K562 (cell line): ENCODE measurements at regions not wholly inside any gene's neighbourhood (a gene's known extent, or its start where the extent isn't known, plus 50 kb on each side); places are given as distances from the start of the nearest gene placed in this dataset.

ENCODE experiments used
- HDGF ChIP-seq: fragments of 450-650 bp; IDR thresholded peaks from 2 replicates; pipeline ENCODE4 v1.6.1; 2016
- JUNB ChIP-seq: fragments of 450-650 bp; formaldehyde crosslinking; conservative IDR thresholded peaks from 2 replicates; pipeline ENCODE4 v1.4.0; 2020; ENCODE audit warnings: mild to moderate bottlenecking
- POLR2A ChIP-seq: fragments of 450-650 bp; conservative IDR thresholded peaks from 2 replicates; pipeline ENCODE4 v1.6.1; 2016
- RBM15 ChIP-seq: fragments of 200-400 bp; formaldehyde crosslinking; IDR thresholded peaks from 2 replicates; pipeline ENCODE4 v1.6.1; 2018; ENCODE audit warnings: mild to moderate bottlenecking, low read length, moderate library complexity; ENCODE audit not compliant: insufficient read depth
- TBP ChIP-seq: optimal IDR thresholded peaks from 2 replicates; pipeline ENCODE3; 2011; ENCODE audit warnings: low read depth, low read length, improper control_type of control experiment
- TF ChIP-seq, protein P1 (sequence below): sonication (generic); formaldehyde crosslinking; IDR thresholded peaks from 2 replicates; pipeline ENCODE4 v1.5.0; 2020; ENCODE audit warnings: missing genetic modification reagents
- TF ChIP-seq, protein P2 (sequence below), 3 experiments: IDR thresholded peaks in 2 of 3; conservative IDR thresholded peaks in 1 of 3; 2 replicates each; pipeline ENCODE4 v1.5.1; 2011 to 2012; ENCODE audit warnings: low read length in 3 of 3, mild to moderate bottlenecking in 3 of 3, control low read depth in 2 of 3, improper control_type of control experiment in 1 of 3, inconsistent platforms in 1 of 3, low read depth in 1 of 3, mixed read lengths in 1 of 3, moderate library complexity in 1 of 3; ENCODE audit not compliant: insufficient read depth in 2 of 3

DNA sequence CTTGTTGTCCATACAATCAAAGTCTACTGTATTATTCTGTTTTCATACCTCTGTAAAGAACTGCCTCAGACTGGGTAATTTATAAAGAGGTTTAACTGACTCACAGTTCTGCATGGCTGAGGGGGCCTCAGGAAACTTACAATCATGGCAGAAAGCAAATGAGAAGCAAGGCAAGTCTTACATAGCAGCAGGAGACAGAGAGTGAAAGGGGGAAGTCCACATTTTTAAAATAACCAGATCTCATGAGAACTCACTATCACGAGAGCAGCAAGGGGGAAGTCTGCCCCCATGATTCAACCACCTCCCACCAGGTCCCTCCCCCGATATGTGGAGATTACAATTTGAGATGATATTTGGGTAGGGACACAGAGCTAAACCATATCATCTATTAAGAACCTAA is 724.6 kb upstream of the CBLB start:
- TF ChIP-seq TBP (no peak), JUNB (CRISPR knock-in tag) (no peak), RBM15 (no peak), POLR2A (no peak), HDGF (no peak)
- TF ChIP-seq, protein P1, sequence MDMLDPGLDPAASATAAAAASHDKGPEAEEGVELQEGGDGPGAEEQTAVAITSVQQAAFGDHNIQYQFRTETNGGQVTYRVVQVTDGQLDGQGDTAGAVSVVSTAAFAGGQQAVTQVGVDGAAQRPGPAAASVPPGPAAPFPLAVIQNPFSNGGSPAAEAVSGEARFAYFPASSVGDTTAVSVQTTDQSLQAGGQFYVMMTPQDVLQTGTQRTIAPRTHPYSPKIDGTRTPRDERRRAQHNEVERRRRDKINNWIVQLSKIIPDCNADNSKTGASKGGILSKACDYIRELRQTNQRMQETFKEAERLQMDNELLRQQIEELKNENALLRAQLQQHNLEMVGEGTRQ (CRISPR knock-in tag) = no peak
- TF ChIP-seq, protein P2, sequence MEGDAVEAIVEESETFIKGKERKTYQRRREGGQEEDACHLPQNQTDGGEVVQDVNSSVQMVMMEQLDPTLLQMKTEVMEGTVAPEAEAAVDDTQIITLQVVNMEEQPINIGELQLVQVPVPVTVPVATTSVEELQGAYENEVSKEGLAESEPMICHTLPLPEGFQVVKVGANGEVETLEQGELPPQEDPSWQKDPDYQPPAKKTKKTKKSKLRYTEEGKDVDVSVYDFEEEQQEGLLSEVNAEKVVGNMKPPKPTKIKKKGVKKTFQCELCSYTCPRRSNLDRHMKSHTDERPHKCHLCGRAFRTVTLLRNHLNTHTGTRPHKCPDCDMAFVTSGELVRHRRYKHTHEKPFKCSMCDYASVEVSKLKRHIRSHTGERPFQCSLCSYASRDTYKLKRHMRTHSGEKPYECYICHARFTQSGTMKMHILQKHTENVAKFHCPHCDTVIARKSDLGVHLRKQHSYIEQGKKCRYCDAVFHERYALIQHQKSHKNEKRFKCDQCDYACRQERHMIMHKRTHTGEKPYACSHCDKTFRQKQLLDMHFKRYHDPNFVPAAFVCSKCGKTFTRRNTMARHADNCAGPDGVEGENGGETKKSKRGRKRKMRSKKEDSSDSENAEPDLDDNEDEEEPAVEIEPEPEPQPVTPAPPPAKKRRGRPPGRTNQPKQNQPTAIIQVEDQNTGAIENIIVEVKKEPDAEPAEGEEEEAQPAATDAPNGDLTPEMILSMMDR (IDR thresholded peaks at IDR 0.05 in 2 of 3, conservative IDR thresholded peaks at IDR 0.05 in 1 of 3; ENCODE audit: insufficient read depth in 2 of 3, low read depth in 1 of 3, low read length in 3 of 3) = no peak
